ENCODE measurements at regions not wholly inside any gene's neighbourhood (a gene's known extent, or its start where the extent isn't known, plus 50 kb on each side); places are given as distances from the start of the nearest gene placed in this dataset.

- H3K4me1 ChIP-seq: peaks cover 18% of the 10 kb centered on the region
- DNase-seq: no peak
- no peaks in the 10 kb centered on the region for H3K9me3 ChIP-seq
- H3K27me3 ChIP-seq: no peaks in the 10 kb centered on the region
- no peak overlapping the region for H3K4me3 ChIP-seq (ENCODE audit: low read depth, low read length)
- TF ChIP-seq CTCF (IDR thresholded peaks at IDR 0.05; ENCODE audit: low read depth, low read length): no peak
- H3K36me3 ChIP-seq: no peaks in the 10 kb centered on the region
Observed at GRCh38 chr5:125214080-125214479, 467.6 kb upstream of the ZNF608 start.

DNA sequence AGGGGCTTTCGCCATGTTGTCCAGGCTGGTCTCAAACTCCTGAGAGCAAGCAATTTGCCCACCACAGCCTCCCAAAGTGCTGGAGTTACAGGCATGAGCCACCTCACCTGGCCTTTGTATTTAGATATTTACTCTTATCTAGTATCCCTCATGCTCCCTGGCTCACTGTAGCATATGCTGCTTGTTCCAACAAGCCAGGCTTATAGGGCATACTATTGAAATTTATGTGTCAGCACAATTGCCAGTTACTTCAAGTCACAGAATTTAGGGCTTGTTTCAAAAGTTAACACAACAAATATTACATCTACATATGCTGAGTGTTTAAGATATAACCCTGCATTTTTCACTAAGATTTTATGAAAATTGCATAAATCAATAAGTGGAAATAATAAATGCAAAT is 469.2 kb upstream of the ZNF608 start:
- no peaks in the 10 kb centered on the region for H3K9me3 ChIP-seq
- H3K4me3 ChIP-seq (ENCODE audit: low read depth, low read length): no peak overlapping the region
- no peaks in the 10 kb centered on the region for H3K36me3 ChIP-seq
- peaks cover 9% of the 10 kb centered on the region for H3K4me1 ChIP-seq
- no peak for DNase-seq
- TF ChIP-seq CTCF (IDR thresholded peaks at IDR 0.05; ENCODE audit: low read depth, low read length): no peak
- H3K27me3 ChIP-seq: no peaks in the 10 kb centered on the region

DNA sequence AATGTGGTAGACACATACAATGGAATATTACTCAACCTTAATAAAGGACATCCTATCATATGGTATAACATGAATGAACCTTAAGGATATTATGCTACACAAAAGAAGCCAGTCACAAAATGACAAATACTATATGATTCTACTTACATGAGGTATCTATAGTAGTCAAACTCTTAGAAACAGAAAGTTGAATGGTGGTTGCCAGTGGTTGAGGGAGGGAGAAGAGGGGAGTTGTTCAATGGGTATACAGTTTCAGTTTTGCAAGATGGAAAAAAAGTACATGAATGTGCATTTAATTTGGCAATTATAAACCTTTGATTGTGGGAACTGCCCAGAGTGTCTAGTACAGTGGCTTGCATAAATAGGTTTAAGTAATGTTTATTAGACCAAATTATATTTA is 473.3 kb upstream of the ZNF608 start:
- DNase-seq: no peak
- no peaks in the 10 kb centered on the region for H3K9me3 ChIP-seq
- H3K4me3 ChIP-seq (ENCODE audit: low read depth, low read length): no peak overlapping the region
- no peak for TF ChIP-seq CTCF (IDR thresholded peaks at IDR 0.05; ENCODE audit: low read depth, low read length)
- H3K4me1 ChIP-seq: no peaks in the 10 kb centered on the region
- no peaks in the 10 kb centered on the region for H3K27me3 ChIP-seq
- no peaks in the 10 kb centered on the region for H3K36me3 ChIP-seq

- H3K4me3 ChIP-seq (ENCODE audit: low read depth, low read length): no peak overlapping the region
- no peak for DNase-seq
- TF ChIP-seq CTCF (IDR thresholded peaks at IDR 0.05; ENCODE audit: low read depth, low read length): no peak
Observed at GRCh38 chr5:125220284-125220683, 473.8 kb upstream of the ZNF608 start.

DNA sequence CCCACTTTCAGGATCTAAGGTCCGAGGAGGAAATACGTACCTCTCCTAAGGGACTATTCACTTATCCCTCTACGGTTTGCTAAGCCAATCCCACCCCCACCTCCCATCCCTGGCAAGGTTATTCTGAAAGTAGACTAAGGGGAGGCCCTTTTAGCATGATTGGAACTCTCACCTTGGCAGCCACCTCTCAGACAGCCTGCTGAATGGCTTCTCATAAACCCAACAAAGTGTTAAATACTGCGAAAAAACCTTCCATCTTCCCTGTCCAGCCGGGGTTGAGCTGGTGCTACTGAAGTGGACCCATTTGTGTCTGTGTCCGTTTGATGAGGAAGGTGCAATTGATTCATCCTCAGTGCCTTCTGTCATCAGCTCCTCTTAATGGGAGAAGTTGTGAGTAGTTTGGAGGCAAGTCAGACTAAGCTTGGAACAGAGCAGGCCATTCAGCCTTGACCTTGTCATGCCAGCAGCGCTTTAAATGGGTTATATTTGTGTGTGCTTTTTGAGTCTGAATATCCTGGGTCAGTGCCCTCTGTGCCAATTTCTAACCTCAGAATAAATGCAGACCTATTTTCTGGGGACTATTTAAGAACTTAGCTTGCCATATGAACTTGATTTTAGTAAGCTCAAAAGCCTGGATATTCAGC is 476.3 kb upstream of the ZNF608 start:
- no peak for TF ChIP-seq CTCF (IDR thresholded peaks at IDR 0.05; ENCODE audit: low read depth, low read length)
- DNase-seq: no peak
- peaks cover 4% of the 10 kb centered on the region; the same call in 1 of the 2 replicates for H3K4me1 ChIP-seq
- no peaks in the 10 kb centered on the region for H3K36me3 ChIP-seq
- no peak overlapping the region for H3K4me3 ChIP-seq (ENCODE audit: low read depth, low read length)
- H3K27me3 ChIP-seq: no peaks in the 10 kb centered on the region
- no peaks in the 10 kb centered on the region for H3K9me3 ChIP-seq

More at GRCh38 chr5:125220284-125220683, 473.8 kb upstream of the ZNF608 start:
- no peaks in the 10 kb centered on the region for H3K9me3 ChIP-seq
- H3K4me1 ChIP-seq: no peaks in the 10 kb centered on the region
- no peaks in the 10 kb centered on the region for H3K36me3 ChIP-seq
- no peaks in the 10 kb centered on the region for H3K27me3 ChIP-seq

GRCh38 chr5:125225424-125225823 is 479.0 kb upstream of the ZNF608 start:
- TF ChIP-seq CTCF (IDR thresholded peaks at IDR 0.05; ENCODE audit: low read depth, low read length): no peak
- H3K27me3 ChIP-seq: no peaks in the 10 kb centered on the region
- no peaks in the 10 kb centered on the region for H3K9me3 ChIP-seq
- H3K4me1 ChIP-seq: peaks cover 6% of the 10 kb centered on the region; the same call in 1 of the 2 replicates
- DNase-seq: no peak
- H3K36me3 ChIP-seq: no peaks in the 10 kb centered on the region
- H3K4me3 ChIP-seq (ENCODE audit: low read depth, low read length): no peak overlapping the region
